ENCODE measurements at regions not wholly inside any gene's neighbourhood (a gene's known extent, or its start where the extent isn't known, plus 50 kb on each side); places are given as distances from the start of the nearest gene placed in this dataset.

- ChIA-PET CTCF (no interaction called here), POLR2A (no interaction called here)
- H3K4me1 ChIP-seq (ENCODE audit: control insufficient read depth in 1 of 2, insufficient read depth in 2 of 2, low read depth in 1 of 2, low read length in 1 of 2) = no peaks in the 10 kb centered on the region
- no peaks in the 10 kb centered on the region for H3K79me2 ChIP-seq (ENCODE audit: insufficient read depth)
- no peaks in the 10 kb centered on the region for H4K20me1 ChIP-seq (ENCODE audit: insufficient read depth)
- no peaks in the 10 kb centered on the region for H3F3A ChIP-seq (replicated peaks; ENCODE audit: insufficient read depth)
- TF ChIP-seq MAX (IDR thresholded peaks at IDR 0.05; ENCODE audit: low read depth) = no peak
- no peak for TF ChIP-seq RCOR1 (IDR thresholded peaks at IDR 0.05; ENCODE audit: low read length)
- TF ChIP-seq POLR2AphosphoS5 (IDR thresholded peaks at IDR 0.05; ENCODE audit: low read depth, low read length) = no peak
- TF ChIP-seq GATA2 (CRISPR knock-in tag; IDR thresholded peaks at IDR 0.05) = no peak
- no peak for TF ChIP-seq FOXJ3 (CRISPR knock-in tag; IDR thresholded peaks at IDR 0.05)
- TF ChIP-seq NFIC (IDR thresholded peaks at IDR 0.05; ENCODE audit: borderline replicate concordance) = no peak
- no peak for TF ChIP-seq MXI1 (IDR thresholded peaks at IDR 0.05; ENCODE audit: low read depth, low read length)
- TF ChIP-seq EZH2phosphoT487 (IDR thresholded peaks at IDR 0.05; ENCODE audit: borderline replicate concordance, low read depth) = no peak
- TF ChIP-seq RAD21 (IDR thresholded peaks at IDR 0.05; ENCODE audit: low read length) = no peak
- no peak for TF ChIP-seq RFX5 (IDR thresholded peaks at IDR 0.05; ENCODE audit: low read length)
- no peak for TF ChIP-seq EP300 (IDR thresholded peaks at IDR 0.05; ENCODE audit: borderline replicate concordance in 1 of 2, low read depth in 1 of 2, low read length in 1 of 2)
- TF ChIP-seq FOSL2 (IDR thresholded peaks at IDR 0.05; ENCODE audit: borderline replicate concordance, low read depth) = no peak
- no peak for TF ChIP-seq IRF3 (IDR thresholded peaks at IDR 0.05; ENCODE audit: low read depth, low read length)
- TF ChIP-seq MEF2A (IDR thresholded peaks at IDR 0.05; ENCODE audit: borderline replicate concordance, low read depth) = no peak
- no peak for TF ChIP-seq TEAD4 (IDR thresholded peaks at IDR 0.05; ENCODE audit: borderline replicate concordance, insufficient read depth)
- no peaks in the 10 kb centered on the region for H3K9me3 ChIP-seq
- no peak overlapping the region for H2AFZ ChIP-seq (ENCODE audit: low read depth)
- no peak overlapping the region for H3K4me3 ChIP-seq (ENCODE audit: low read depth in 2 of 2, low read length in 1 of 2)
- H3K9ac ChIP-seq = no peak overlapping the region
- 0% methylated on average over 1 of the region's 1 CpG for WGBS (ENCODE audit: low lambda C conversion rate)
- H3K27me3 ChIP-seq (ENCODE audit: insufficient read depth) = no peaks in the 10 kb centered on the region
- H3K27ac ChIP-seq (ENCODE audit: low read depth in 2 of 2, low read length in 1 of 2) = no peak overlapping the region
- no peaks in the 10 kb centered on the region for H3K36me3 ChIP-seq (replicated peaks in 1 of 2; ENCODE audit: control insufficient read depth in 1 of 2, insufficient read depth in 2 of 2, low read length in 1 of 2)
- H3K4me2 ChIP-seq = no peak overlapping the region
- DNase-seq = no peak
- no peaks in the 10 kb centered on the region for H3K9me2 ChIP-seq
These were observed 880.1 kb upstream of the NR2F2 start for GRCh38 chr15:95450413-95450812.

- Histone ChIP-seq H3K4me1 (ENCODE audit: control insufficient read depth in 1 of 2, insufficient read depth in 2 of 2, low read depth in 1 of 2, low read length in 1 of 2) (no peaks in the 10 kb centered on the region), H3K9me2 (no peaks in the 10 kb centered on the region), H3F3A (replicated peaks; ENCODE audit: insufficient read depth) (no peaks in the 10 kb centered on the region), H3K4me2 (no peak overlapping the region), H2AFZ (ENCODE audit: low read depth) (no peak overlapping the region), H3K9me3 (no peaks in the 10 kb centered on the region), H4K20me1 (ENCODE audit: insufficient read depth) (no peaks in the 10 kb centered on the region), H3K27me3 (ENCODE audit: insufficient read depth) (no peaks in the 10 kb centered on the region), H3K4me3 (ENCODE audit: low read depth in 2 of 2, low read length in 1 of 2) (no peak overlapping the region), H3K79me2 (ENCODE audit: insufficient read depth) (no peaks in the 10 kb centered on the region), H3K9ac (no peak overlapping the region), H3K27ac (ENCODE audit: low read depth in 2 of 2, low read length in 1 of 2) (no peak overlapping the region), H3K36me3 (replicated peaks in 1 of 2; ENCODE audit: control insufficient read depth in 1 of 2, insufficient read depth in 2 of 2, low read length in 1 of 2) (no peaks in the 10 kb centered on the region)
- CTCF ChIA-PET = no interaction called here
- POLR2A ChIA-PET = no interaction called here
- no peak for TF ChIP-seq MXI1 (IDR thresholded peaks at IDR 0.05; ENCODE audit: low read depth, low read length)
- TF ChIP-seq USF1 (IDR thresholded peaks at IDR 0.05; ENCODE audit: borderline replicate concordance, low read depth) = no peak
- TF ChIP-seq SIN3A (IDR thresholded peaks at IDR 0.05; ENCODE audit: borderline replicate concordance, low read depth, low read length) = no peak
- TF ChIP-seq IRF3 (IDR thresholded peaks at IDR 0.05; ENCODE audit: low read depth, low read length) = no peak
- DNase-seq = no peak
- WGBS (ENCODE audit: low lambda C conversion rate) = 0% methylated on average over 1 of the region's 1 CpG
These were observed 878.6 kb upstream of the NR2F2 start for GRCh38 chr15:95451938-95452337.
